ENCODE measurements at regions not wholly inside any gene's neighbourhood (a gene's known extent, or its start where the extent isn't known, plus 50 kb on each side); places are given as distances from the start of the nearest gene placed in this dataset.
"Not testable (repeated sequence)": the region's sequence is repeated elsewhere in the genome, so short reads cannot be mapped to it uniquely, and the experiment has no call there.

GRCh38 chr2:204144492-204144891 lies 207.9 kb downstream of the ICOS start:
- Histone ChIP-seq H3K9me3 (no peaks in the 10 kb centered on the region), H3K4me3 (no peak overlapping the region), H3K4me1 (peaks cover 0 to 11% (median 0%) of the 10 kb centered on the region in 4 donors), H3K27ac (replicated peaks in 1 of 4) (no peak overlapping the region), H3K36me3 (no peaks in the 10 kb centered on the region), H3K27me3 (no peaks in the 10 kb centered on the region)
- TF ChIP-seq POLR2A (IDR thresholded peaks at IDR 0.05; ENCODE audit: low read depth) (no peak), POLR2AphosphoS5 (IDR thresholded peaks at IDR 0.05) (no peak), EP300 (IDR thresholded peaks at IDR 0.05) (no peak), CTCF (IDR thresholded peaks at IDR 0.05) (no peak)
- DNase-seq (ENCODE audit: extremely low spot score), result no peak
- 92% methylated on average over 3 of the region's 3 CpGs for WGBS
- intact Hi-C loops (cut with DNase I), result loop anchor here (10.0 kb wide), 1 partner anchor 1530 kb away; no protein-coding TSS in a partner anchor

- peaks cover 0 to 11% (median 0%) of the 10 kb centered on the region in 4 donors for H3K4me1 ChIP-seq
- no peaks in the 10 kb centered on the region for H3K27me3 ChIP-seq
- TF ChIP-seq CTCF (IDR thresholded peaks at IDR 0.05) (peak; percentile 83 to 94 (median 88)), POLR2AphosphoS5 (IDR thresholded peaks at IDR 0.05) (peak in 1 of 2 donors; percentile 25), POLR2A (IDR thresholded peaks at IDR 0.05; ENCODE audit: low read depth) (no peak), EP300 (IDR thresholded peaks at IDR 0.05) (no peak)
- no peak overlapping the region for H3K27ac ChIP-seq (replicated peaks in 1 of 4)
- intact Hi-C loops (cut with DNase I), result loop anchor here (5.0 to 10.0 kb wide), 2 partner anchors 1529 to 1802 kb away; no protein-coding TSS in a partner anchor
- no peaks in the 10 kb centered on the region for H3K36me3 ChIP-seq
- H3K9me3 ChIP-seq, result no peaks in the 10 kb centered on the region
- no peak for DNase-seq (ENCODE audit: extremely low spot score)
- 17% methylated on average over 13 of the region's 13 CpGs for WGBS
- peak overlapping the region; percentile 30 to 52 (median 41) for H3K4me3 ChIP-seq
Measured at GRCh38 chr2:204145263-204145751, 208.7 kb downstream of the ICOS start.

- Histone ChIP-seq H3K4me1 (peaks cover 0 to 11% (median 0%) of the 10 kb centered on the region in 4 donors), H3K4me3 (peak overlapping the region; percentile 30 to 52 (median 41)), H3K36me3 (no peaks in the 10 kb centered on the region), H3K27me3 (no peaks in the 10 kb centered on the region), H3K27ac (replicated peaks in 1 of 4) (no peak overlapping the region), H3K9me3 (no peaks in the 10 kb centered on the region)
- no peak for TF ChIP-seq POLR2AphosphoS5 (IDR thresholded peaks at IDR 0.05)
- TF ChIP-seq POLR2A (IDR thresholded peaks at IDR 0.05; ENCODE audit: low read depth), result no peak
- TF ChIP-seq EP300 (IDR thresholded peaks at IDR 0.05), result no peak
- no peak for TF ChIP-seq CTCF (IDR thresholded peaks at IDR 0.05)
- intact Hi-C loops (cut with DNase I), result loop anchor here (5.0 to 10.0 kb wide), 2 partner anchors 1529 to 1802 kb away; no protein-coding TSS in a partner anchor
- 55% methylated on average over 8 of the region's 8 CpGs for WGBS
- no peak for DNase-seq (ENCODE audit: extremely low spot score)
Measured at GRCh38 chr2:204145791-204146190, 209.2 kb downstream of the ICOS start.

- 91% methylated on average over 2 of the region's 2 CpGs for WGBS
- intact Hi-C loops (cut with DNase I), result loop anchor here (5.0 to 10.0 kb wide), 2 partner anchors 1528 to 1800 kb away; no protein-coding TSS in a partner anchor
- not testable (repeated sequence) for H3K27me3 ChIP-seq; H3K27ac ChIP-seq (replicated peaks in 1 of 4); H3K4me3 ChIP-seq; H3K36me3 ChIP-seq; H3K9me3 ChIP-seq; DNase-seq (ENCODE audit: extremely low spot score)
- peaks cover 0 to 11% (median under 1%) of the 10 kb centered on the region in 4 donors for H3K4me1 ChIP-seq
Measured at GRCh38 chr2:204147040-204147439, 210.5 kb downstream of the ICOS start.

- no peaks in the 10 kb centered on the region for H3K9me3 ChIP-seq
- H3K36me3 ChIP-seq, result no peaks in the 10 kb centered on the region
- intact Hi-C loops (cut with DNase I), result no loop called here
- H3K27me3 ChIP-seq, result no peaks in the 10 kb centered on the region
- peaks cover 0 to 17% (median 13%) of the 10 kb centered on the region in 4 donors for H3K4me1 ChIP-seq
- TF ChIP-seq POLR2AphosphoS5 (IDR thresholded peaks at IDR 0.05), result no peak
- TF ChIP-seq POLR2A (IDR thresholded peaks at IDR 0.05; ENCODE audit: low read depth), result no peak
- TF ChIP-seq CTCF (IDR thresholded peaks at IDR 0.05), result no peak
- TF ChIP-seq EP300 (IDR thresholded peaks at IDR 0.05), result no peak
- no peak for DNase-seq (ENCODE audit: extremely low spot score)
- H3K27ac ChIP-seq (replicated peaks in 1 of 4), result no peak overlapping the region
- no peak overlapping the region for H3K4me3 ChIP-seq
- 83% methylated on average over 2 of the region's 7 CpGs for WGBS
Measured at GRCh38 chr2:204150721-204151120, 214.2 kb downstream of the ICOS start.

Data from esophagus muscularis mucosa (tissue), 4 donors.